HEK293 (cell line): ENCODE measurements at regions not wholly inside any gene's neighbourhood (a gene's known extent, or its start where the extent isn't known, plus 50 kb on each side); places are given as distances from the start of the nearest gene placed in this dataset.
"Not testable (repeated sequence)": the region's sequence is repeated elsewhere in the genome, so short reads cannot be mapped to it uniquely, and the experiment has no call there.

ENCODE experiments used
- ZNF585B ChIP-seq: fragments of 450-650 bp; formaldehyde crosslinking; IDR thresholded peaks from 2 replicates; pipeline ENCODE4 v1.5.1; 2016; ENCODE audit warnings: missing biosample characterization, missing genetic modification characterization
- ZNF626 ChIP-seq: fragments of 450-650 bp; sonication (Bioruptor Pico); formaldehyde crosslinking; IDR thresholded peaks from 2 replicates; pipeline ENCODE4 v1.5.1; 2018; ENCODE audit warnings: missing biosample characterization, missing genetic modification characterization, inconsistent platforms

GRCh38 chr21:6130734-6131133 lies 4390.6 kb upstream of the TPTE start:
- TF ChIP-seq ZNF585B, ZNF626 (tag by site-specific recombination): not testable (repeated sequence)
